ENCODE measurements at regions not wholly inside any gene's neighbourhood (a gene's known extent, or its start where the extent isn't known, plus 50 kb on each side); places are given as distances from the start of the nearest gene placed in this dataset.

- peak in 2 of 3 donors; percentile 35 to 66 for DNase-seq (ENCODE audit: low read depth in 2 of 3, low spot score in 2 of 3)
Observed at GRCh38 chr4:41318839-41319530, 62.3 kb downstream of the UCHL1 start.

DNA sequence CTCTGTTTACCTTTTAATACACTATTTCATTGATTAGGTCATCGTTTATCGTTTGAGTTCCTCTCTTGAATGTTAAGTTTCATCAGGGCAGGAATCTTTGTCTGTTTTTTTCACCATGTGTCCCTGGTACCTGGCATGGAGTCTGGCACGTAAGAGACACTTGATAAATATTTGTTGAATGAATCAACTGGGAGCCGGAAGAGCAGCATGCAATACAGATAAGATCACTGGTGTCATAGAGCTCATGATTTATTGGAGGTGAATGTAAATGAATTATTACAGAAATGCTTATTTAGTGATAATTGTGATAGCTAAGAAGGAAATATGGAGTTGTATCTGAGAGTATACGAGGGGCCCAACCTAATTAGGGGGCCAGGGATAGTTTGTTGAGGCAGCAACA, 62.8 kb downstream of the UCHL1 start:
- DNase-seq (ENCODE audit: low read depth in 2 of 3, low spot score in 2 of 3) = no peak

DNA sequence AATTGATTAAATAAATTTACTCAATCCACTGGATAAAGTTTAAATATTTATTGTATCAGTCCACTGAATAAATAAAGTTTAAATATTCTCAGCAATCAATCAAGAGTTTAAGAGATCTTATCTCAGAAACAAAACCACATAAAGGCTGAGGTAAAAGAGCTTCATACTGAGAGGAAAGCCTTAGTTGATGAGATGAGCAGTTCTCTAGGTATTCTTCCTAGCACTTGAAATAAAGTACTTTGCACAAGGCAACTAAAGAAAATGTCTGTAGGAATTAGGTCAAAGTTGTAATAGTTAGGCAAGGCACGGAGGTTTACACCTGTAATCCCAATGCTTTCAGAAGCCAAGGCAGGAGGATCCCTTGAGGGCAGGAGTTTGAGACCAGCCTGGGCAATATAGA, 63.5 kb downstream of the UCHL1 start:
- DNase-seq (ENCODE audit: low read depth in 2 of 3, low spot score in 2 of 3) = no peak

DNA sequence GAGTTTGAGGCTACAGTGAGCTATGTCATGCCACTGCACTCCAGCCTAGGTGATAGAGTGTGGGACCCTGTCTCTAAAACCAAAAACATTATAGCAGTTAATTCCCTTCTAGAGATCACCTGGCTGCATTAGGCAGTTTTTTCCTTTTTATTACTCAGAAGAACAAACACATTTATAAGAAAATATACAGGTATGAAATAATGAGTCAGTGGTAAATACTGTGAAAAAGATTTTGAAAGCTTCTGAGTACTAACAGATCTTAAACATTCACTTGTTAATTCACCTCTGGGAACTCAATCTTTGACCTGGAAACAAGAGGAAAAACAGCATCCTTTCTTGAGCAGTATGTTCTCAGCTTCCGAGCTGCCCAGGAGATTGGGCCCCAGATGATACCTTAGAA, 64.1 kb downstream of the UCHL1 start:
- no peak for DNase-seq (ENCODE audit: low read depth in 2 of 3, low spot score in 2 of 3)

- no peak for DNase-seq (ENCODE audit: low read depth in 2 of 3, low spot score in 2 of 3)
Observed at GRCh38 chr4:41321216-41321945, 64.7 kb downstream of the UCHL1 start.

- DNase-seq (ENCODE audit: low read depth in 2 of 3, low spot score in 2 of 3) = no peak
Observed at GRCh38 chr4:41322617-41323016, 65.9 kb downstream of the UCHL1 start.

DNA sequence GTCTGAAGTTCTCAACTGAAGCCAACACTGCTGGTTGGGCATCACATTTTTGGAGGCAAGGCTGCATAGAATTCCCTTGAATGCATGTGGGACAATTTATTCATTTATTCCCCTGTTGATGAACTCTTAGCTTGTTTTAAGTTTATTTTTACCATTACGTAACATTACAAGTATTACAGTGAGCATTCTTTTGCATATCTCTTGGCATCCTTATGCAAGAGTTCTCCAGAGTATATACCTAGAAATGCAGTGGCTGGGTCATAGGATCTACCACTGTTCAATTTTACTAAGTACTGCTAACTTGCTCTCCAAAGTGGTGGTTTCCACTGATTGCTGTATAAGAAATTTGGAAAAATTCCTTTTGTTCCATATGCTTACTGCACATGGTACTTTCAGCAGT, 66.5 kb downstream of the UCHL1 start:
- no peak for DNase-seq (ENCODE audit: low read depth in 2 of 3, low spot score in 2 of 3)

GRCh38 chr4:41323706-41324105, 67.0 kb downstream of the UCHL1 start:
- peak in 1 of 3 donors; percentile 36 for DNase-seq (ENCODE audit: low read depth in 2 of 3, low spot score in 2 of 3)

GRCh38 chr4:41324861-41325260, 68.1 kb downstream of the UCHL1 start:
- no peak for DNase-seq (ENCODE audit: low read depth in 2 of 3, low spot score in 2 of 3)

DNA sequence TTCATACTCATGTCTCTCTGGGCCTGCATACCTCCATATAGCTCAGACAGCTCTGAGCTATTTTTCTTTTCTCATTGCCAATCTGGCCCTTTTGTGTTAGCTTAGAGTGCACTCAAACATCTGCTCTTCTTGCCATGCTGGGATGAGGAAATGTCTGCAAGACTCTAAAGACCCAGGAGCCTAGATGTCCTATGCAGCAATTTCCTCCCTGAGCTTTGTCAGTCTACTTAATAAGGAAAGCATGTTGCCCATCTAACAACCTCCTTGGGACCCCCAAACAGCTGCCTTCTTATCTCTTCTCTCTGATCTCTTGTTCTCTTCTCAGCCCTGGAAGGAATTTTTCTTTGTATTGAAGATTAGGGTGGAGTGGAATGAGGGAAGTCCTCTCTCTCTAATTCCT, 69.2 kb downstream of the UCHL1 start:
- DNase-seq (ENCODE audit: low read depth in 2 of 3, low spot score in 2 of 3) = no peak

DNA sequence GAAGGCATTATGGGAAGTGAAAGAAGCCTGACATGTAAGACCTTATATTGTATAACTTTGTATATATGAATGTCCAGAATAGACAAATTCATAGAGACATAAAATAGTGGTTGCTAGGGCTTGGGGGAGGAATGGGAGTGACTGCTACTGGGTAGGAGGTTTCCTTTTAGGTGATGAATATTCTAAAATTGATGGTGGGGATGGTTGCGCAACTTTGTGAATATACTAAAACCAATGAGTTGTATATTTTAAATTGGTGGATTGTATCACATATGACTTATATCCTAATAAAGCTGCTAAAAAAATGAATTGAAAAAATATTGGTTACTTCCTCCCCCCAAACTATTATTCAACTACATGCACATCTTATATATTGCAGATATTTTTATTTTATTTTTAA, 70.0 kb downstream of the UCHL1 start:
- DNase-seq (ENCODE audit: low read depth in 2 of 3, low spot score in 2 of 3) = no peak

DNA sequence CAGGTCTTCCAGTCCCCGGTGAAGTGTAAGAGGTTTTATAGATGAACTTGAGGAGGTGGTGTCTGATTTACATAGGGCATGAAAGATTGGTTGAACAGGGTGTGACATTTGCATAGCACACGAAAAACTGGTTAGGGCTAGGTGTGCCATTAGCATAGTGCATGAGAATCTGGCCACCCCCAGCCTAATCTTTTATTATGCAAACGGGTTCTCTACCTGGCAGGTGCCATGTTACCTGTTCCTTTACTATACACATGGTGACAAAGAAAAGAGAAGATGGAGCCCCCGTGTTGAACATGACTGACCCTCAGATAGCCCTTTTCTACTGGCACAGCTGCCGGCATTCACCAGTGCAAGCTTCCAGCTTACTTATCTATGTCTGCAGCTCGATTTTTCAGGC, 71.0 kb downstream of the UCHL1 start:
- no peak for DNase-seq (ENCODE audit: low read depth in 2 of 3, low spot score in 2 of 3)

DNA sequence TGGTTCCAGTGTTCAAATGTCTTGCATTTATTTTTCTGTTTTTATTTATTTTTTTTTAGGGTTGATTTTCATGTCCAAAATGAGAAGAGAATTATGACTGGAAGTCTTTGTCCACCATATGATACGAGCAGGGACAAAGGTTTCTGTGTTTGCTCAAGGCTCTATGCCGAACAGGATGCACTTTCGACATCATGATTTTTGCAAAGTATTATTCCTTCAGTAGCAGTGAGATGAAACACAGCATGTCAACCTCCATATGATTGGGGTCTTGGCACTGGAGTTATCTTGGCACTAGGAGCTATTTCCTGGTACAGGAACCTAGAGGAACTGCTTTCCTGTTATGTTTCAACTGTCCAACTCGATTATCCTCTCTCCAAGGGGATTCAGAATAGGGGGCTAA, 72.6 kb downstream of the UCHL1 start:
- DNase-seq (ENCODE audit: low read depth in 2 of 3, low spot score in 2 of 3) = no peak

DNA sequence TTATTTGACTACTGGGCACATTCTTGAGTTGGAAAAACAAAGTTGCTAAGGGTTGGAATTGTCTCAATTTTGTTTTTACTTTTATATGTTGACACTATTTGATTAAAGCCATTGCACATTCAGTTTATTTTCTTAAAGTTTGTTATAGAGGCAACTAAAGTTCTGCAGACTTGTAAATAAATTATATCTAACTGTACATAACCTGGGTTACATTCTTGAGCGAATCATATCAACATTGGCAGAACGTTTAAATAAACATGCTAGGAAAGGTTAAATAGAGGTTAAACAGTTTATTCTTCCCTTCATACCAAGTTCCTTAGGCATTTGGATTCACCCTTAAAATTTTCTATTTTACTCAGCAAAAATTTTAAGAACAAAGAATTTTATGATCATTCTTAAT, 74.5 kb downstream of the UCHL1 start:
- no peak for DNase-seq (ENCODE audit: low read depth in 2 of 3, low spot score in 2 of 3)

GRCh38 chr4:41332510-41333054, 75.9 kb downstream of the UCHL1 start:
- DNase-seq (ENCODE audit: low read depth in 2 of 3, low spot score in 2 of 3) = no peak

DNA sequence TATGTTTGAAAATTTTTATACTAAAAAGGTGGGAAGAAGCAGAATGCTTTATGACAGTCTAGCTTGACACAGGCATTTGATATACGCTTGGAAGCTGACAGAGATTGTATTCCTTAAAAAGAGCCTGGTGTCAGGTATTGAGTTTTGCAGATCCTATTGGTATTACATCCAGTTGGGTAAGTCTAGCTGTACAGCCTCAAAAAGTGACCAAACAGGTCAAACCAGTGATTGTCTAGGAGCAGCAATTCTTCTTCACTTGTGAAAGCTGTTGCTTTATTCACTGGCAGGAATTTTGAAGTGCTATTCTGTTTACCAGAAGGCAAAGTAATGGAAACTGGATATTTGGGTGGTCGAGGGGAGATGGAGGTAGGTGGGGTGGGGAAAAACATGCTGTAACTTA, 77.5 kb downstream of the UCHL1 start:
- DNase-seq (ENCODE audit: low read depth in 2 of 3, low spot score in 2 of 3) = no peak

GRCh38 chr4:41339812-41340809, 83.4 kb downstream of the UCHL1 start:
- DNase-seq (ENCODE audit: low read depth in 2 of 3, low spot score in 2 of 3) = peak in 2 of 3 donors; percentile 51 to 79

DNA sequence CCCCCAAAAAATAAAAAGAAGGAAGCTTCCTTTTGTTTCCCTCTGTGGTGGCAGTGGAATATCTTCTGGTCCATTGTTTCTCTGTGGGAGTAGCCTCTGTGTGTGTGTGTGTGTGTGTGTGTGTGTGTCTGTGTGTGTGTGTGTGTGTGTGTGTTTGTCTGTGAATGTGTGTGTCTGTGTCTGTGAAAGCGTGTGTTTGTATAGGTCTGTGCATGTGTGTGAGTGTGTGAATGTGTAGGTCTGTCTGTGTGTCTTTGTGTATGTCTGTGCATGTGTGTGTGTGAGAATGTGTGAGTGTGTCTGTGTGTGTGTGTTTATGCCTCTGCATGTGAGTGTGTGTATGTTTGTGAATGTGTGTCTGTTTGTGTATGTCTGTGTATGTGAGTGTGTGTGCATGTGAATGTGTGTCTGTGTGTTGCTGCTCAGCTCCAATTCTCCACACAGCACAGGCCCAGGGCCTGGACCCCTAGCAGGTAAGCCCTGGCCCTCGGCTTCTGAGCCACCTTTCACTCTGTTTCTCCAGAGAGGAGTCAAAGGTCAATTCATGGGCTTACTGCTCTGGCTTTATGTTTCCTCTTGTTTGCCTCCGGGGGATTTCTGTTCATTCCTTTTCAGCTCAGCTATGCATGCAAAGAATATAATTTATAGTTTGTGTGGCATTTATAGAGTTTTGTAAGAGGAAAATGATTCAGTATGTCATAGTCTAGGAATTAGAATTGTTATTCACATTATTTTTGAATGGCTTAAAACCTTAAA, 89.8 kb downstream of the UCHL1 start:
- no peak for DNase-seq (ENCODE audit: low read depth in 2 of 3, low spot score in 2 of 3)

- DNase-seq (ENCODE audit: low read depth in 2 of 3, low spot score in 2 of 3) = no peak
Observed at GRCh38 chr4:41349021-41349420, 92.3 kb downstream of the UCHL1 start.

All from hematopoietic multipotent progenitor cell (in vitro differentiated cells).